ENCODE measurements at regions not wholly inside any gene's neighbourhood (a gene's known extent, or its start where the extent isn't known, plus 50 kb on each side); places are given as distances from the start of the nearest gene placed in this dataset.
A peak's percentile ranks its signal among the peaks of the same experiment; 100 is the strongest.
"Not testable (repeated sequence)": the region's sequence is repeated elsewhere in the genome, so short reads cannot be mapped to it uniquely, and the experiment has no call there.

DNA sequence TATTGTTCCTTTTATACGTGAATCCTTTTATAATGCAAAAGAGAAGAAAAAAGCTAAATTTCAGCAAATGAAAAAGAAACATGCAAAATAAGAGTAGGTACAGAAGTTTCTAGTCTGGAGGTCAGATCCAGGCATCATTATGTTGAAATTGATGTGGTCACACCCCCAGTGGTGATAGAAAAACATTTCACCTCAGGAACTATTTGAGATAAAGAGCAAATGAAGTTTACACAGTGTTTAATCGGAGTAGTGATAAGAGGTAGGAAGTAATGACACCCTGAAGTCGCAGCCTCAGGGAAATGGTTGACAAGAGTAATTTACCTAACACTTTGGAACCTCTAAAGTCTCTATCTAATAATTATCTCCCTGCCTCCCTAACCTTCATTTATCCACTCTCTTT lies 536.0 kb upstream of the STEAP1 start:
- no peaks in the 10 kb centered on the region for H3K9me3 ChIP-seq
- H3K27me3 ChIP-seq: no peaks in the 10 kb centered on the region
- no peak overlapping the region for H3K4me3 ChIP-seq
- intact Hi-C loops (cut with DNase I): no loop called here
- TF ChIP-seq, protein P1, sequence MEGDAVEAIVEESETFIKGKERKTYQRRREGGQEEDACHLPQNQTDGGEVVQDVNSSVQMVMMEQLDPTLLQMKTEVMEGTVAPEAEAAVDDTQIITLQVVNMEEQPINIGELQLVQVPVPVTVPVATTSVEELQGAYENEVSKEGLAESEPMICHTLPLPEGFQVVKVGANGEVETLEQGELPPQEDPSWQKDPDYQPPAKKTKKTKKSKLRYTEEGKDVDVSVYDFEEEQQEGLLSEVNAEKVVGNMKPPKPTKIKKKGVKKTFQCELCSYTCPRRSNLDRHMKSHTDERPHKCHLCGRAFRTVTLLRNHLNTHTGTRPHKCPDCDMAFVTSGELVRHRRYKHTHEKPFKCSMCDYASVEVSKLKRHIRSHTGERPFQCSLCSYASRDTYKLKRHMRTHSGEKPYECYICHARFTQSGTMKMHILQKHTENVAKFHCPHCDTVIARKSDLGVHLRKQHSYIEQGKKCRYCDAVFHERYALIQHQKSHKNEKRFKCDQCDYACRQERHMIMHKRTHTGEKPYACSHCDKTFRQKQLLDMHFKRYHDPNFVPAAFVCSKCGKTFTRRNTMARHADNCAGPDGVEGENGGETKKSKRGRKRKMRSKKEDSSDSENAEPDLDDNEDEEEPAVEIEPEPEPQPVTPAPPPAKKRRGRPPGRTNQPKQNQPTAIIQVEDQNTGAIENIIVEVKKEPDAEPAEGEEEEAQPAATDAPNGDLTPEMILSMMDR (IDR thresholded peaks at IDR 0.05): no peak
- TF ChIP-seq POLR2A (IDR thresholded peaks at IDR 0.05): no peak
- DNase-seq: no peak
- 19% methylated on average over 3 of the region's 3 CpGs for WGBS (ENCODE audit: insufficient coverage, low coverage, low lambda C conversion rate, missing lambda C conversion rate)
- no peak overlapping the region for H3K27ac ChIP-seq
- ATAC-seq: no peak
- no peaks in the 10 kb centered on the region for H3K4me1 ChIP-seq
- no peaks in the 10 kb centered on the region for H3K36me3 ChIP-seq

DNA sequence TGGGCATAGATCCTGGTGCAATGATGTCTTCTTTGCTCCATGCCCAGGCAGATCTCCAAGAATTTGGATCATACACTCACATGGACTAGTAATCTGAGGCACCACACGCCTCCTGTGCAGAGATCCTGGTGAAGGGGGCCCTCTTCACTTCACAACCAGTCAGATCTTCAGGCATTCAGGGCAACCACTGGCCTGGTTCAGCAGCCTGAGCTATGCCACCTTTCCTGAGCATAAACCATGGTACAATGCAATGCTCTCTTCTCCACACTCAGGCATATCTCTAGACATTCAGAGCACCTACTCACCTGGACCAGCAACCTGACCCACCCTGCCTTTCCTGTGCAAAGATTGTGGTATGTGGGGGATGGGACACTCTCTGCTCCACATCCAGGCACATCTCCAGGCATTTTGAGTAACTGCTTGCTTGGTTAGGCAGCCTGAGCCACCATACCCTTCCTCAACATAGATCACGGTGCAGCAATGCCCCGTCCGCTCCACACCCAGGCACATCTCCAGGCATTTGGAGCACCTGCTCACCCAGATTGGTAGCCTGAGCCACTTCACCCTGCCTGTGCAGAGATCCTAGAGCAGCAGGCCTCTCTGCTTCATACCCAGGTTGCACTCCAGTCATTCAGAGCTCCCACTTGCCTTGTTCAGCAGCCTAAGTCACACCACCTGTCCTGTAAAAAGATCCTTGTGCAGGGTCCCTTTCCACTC lies 532.2 kb upstream of the STEAP1 start:
- DNase-seq (no peak), ATAC-seq (no peak)
- intact Hi-C loops (cut with DNase I): no loop called here
- Histone ChIP-seq H3K4me3 (no peak overlapping the region), H3K27ac (no peak overlapping the region), H3K27me3 (no peaks in the 10 kb centered on the region), H3K4me1 (no peaks in the 10 kb centered on the region), H3K36me3 (no peaks in the 10 kb centered on the region), H3K9me3 (no peaks in the 10 kb centered on the region)
- no peak for TF ChIP-seq POLR2A (IDR thresholded peaks at IDR 0.05)
- TF ChIP-seq, protein P1 (IDR thresholded peaks at IDR 0.05): no peak
- WGBS (ENCODE audit: insufficient coverage, low coverage, low lambda C conversion rate, missing lambda C conversion rate): 77% methylated on average over 3 of the region's 4 CpGs

DNA sequence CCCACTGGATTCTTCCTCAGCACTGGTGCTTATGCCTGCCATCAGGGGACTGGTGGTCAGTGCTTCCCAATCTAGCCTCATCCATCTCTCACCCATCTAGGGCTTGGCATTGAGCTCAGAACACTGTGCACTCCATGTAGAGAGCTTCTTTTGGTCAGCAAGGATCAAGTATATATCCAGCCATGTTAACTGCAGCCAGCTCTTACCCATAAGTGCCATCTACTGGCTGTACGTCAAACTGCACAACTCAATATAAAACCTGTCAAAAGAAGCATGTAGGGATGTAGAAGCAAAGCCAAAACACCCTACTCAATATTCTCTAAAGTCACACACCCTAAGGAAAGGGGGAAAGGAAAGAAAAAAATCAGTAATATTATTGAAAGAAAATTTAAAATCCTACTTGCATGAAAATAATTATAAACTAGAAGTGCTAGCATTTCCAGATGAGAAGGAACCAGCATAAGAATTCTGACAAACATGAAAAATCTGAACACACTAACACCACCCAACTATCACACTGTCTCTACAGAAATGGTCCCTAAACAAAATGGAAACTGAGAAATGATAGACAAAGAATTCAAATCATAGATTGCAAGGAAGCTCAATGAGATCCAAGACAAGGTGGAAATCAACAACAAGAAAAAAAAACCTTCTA lies 531.1 kb upstream of the STEAP1 start:
- ATAC-seq: peak; percentile 69 to 85 (median 78)
- no peak for DNase-seq
- TF ChIP-seq POLR2A (IDR thresholded peaks at IDR 0.05): no peak
- TF ChIP-seq, protein P1 (IDR thresholded peaks at IDR 0.05): peak; percentile 43 to 62 (median 57)
- intact Hi-C loops (cut with DNase I): no loop called here
- no peaks in the 10 kb centered on the region for H3K36me3 ChIP-seq
- H3K4me3 ChIP-seq: no peak overlapping the region
- no peaks in the 10 kb centered on the region for H3K27me3 ChIP-seq
- H3K9me3 ChIP-seq: no peaks in the 10 kb centered on the region
- WGBS (ENCODE audit: insufficient coverage, low coverage, low lambda C conversion rate, missing lambda C conversion rate): 0% methylated on average over 1 of the region's 1 CpG
- H3K4me1 ChIP-seq: no peaks in the 10 kb centered on the region
- H3K27ac ChIP-seq: no peak overlapping the region

DNA sequence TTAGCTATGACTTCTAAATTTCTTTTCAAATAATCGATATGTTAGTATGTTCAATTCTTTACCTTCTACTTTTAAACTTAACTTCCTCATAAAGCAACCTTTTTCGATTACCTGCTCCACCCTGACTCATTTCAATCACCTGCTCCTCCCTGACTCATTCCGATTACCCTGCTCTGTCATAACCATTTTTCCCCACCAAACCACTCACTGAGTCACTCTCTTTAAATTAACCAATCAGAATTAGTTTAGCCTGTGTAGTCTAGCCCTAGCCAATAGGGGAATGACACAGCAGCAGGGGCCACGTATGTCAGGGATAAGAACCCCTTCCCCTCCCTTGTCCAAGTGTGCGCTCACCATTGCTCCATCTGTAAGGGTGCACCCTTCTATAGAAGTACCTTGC lies 530.1 kb upstream of the STEAP1 start:
- H3K36me3 ChIP-seq; intact Hi-C loops (cut with DNase I); H3K4me1 ChIP-seq; H3K27me3 ChIP-seq; H3K27ac ChIP-seq; H3K4me3 ChIP-seq; ATAC-seq; H3K9me3 ChIP-seq; DNase-seq: not testable (repeated sequence)
- WGBS (ENCODE audit: insufficient coverage, low coverage, low lambda C conversion rate, missing lambda C conversion rate): 63% methylated on average over 5 of the region's 5 CpGs

DNA sequence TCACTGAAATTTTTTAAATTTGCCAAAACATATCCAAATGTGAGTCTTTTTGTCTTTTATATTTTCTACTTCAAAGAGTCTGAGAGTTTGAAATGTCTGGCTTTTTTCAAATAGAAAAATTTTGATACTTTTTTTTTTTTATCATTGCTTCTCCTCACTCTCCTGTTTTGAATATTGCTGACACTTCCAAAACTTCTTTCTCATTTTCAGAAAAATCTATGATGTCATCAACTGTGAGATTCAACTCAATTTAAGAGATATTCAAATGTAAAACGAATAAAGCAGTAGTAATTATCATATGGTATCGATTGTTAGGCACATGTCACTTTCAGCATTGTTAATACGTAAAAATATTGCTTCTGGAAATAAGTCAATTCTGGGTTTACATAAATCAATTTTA lies 505.8 kb upstream of the STEAP1 start:
- no peaks in the 10 kb centered on the region for H3K27me3 ChIP-seq
- ATAC-seq: no peak
- no peaks in the 10 kb centered on the region for H3K36me3 ChIP-seq
- no peak for DNase-seq
- 66% methylated on average over 3 of the region's 3 CpGs for WGBS (ENCODE audit: insufficient coverage, low coverage, low lambda C conversion rate, missing lambda C conversion rate)
- no peak overlapping the region for H3K4me3 ChIP-seq
- no peaks in the 10 kb centered on the region for H3K9me3 ChIP-seq
- intact Hi-C loops (cut with DNase I): no loop called here
- TF ChIP-seq POLR2A (IDR thresholded peaks at IDR 0.05): no peak
- TF ChIP-seq, protein P1 (IDR thresholded peaks at IDR 0.05): no peak
- H3K4me1 ChIP-seq: no peaks in the 10 kb centered on the region
- no peak overlapping the region for H3K27ac ChIP-seq

All from right lobe of liver (tissue), 6 donors.